GM20000 (cell line): ENCODE measurements at regions not wholly inside any gene's neighbourhood (a gene's known extent, or its start where the extent isn't known, plus 50 kb on each side); places are given as distances from the start of the nearest gene placed in this dataset.

Source experiments
- DNase-seq: peaks from one replicate; pipeline ENCODE4 v3.0.0; 2012; ENCODE audit warnings: low spot score
- TF ChIP-seq, protein P1 (sequence below): IDR thresholded peaks from 2 replicates; pipeline ENCODE4 v1.5.1; 2012; ENCODE audit warnings: mild to moderate bottlenecking, control low read depth; ENCODE audit errors: extremely low read depth, missing control alignments

DNA sequence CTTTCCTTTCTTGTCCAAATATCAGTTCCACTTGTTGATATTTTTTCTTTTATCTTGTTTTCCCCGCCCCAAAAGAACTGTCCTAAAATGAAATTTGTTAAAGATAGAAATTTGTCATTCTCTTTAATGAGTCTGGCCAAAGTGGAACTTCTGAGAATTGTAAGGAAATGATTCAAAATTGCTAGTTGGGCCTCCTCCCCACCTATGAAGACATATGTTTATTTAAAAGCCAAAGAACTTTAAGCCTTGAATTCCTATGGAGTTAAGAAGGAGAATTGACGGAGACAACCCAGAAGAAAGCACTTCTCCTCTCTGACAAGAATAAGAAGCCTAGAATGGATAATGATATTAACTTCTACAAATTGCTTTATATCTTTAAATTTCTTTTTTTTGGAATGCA is 59.1 kb upstream of the ALDH1A1 start:
- DNase-seq, result no peak
- TF ChIP-seq, protein P1, sequence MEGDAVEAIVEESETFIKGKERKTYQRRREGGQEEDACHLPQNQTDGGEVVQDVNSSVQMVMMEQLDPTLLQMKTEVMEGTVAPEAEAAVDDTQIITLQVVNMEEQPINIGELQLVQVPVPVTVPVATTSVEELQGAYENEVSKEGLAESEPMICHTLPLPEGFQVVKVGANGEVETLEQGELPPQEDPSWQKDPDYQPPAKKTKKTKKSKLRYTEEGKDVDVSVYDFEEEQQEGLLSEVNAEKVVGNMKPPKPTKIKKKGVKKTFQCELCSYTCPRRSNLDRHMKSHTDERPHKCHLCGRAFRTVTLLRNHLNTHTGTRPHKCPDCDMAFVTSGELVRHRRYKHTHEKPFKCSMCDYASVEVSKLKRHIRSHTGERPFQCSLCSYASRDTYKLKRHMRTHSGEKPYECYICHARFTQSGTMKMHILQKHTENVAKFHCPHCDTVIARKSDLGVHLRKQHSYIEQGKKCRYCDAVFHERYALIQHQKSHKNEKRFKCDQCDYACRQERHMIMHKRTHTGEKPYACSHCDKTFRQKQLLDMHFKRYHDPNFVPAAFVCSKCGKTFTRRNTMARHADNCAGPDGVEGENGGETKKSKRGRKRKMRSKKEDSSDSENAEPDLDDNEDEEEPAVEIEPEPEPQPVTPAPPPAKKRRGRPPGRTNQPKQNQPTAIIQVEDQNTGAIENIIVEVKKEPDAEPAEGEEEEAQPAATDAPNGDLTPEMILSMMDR, result no peak

DNA sequence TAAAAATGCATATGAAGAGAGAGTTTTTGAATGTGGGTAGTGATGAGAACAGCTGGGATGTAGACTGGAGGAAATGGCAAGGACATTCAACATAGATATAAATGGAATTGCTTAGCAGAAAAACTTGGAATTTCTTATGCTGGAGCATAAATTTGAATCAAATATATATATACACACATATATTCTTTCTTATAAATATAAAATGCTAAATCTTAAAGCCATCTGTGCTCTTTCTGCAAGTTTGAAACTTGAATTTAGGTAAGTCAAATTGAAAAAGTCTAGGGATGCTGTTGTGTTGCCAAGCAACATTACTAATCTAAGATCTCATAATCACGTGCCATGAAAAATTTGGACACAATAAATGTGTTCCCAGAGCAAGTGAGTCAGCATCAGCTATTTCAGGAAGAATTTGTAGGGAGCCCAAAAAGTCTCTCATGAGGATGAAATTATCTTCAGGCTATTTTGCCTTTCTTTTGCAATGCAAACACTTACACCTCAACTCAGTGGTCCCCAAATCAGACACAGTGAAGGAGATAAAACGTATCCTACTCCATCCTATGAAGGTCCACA is 58.4 kb upstream of the ALDH1A1 start:
- DNase-seq, result no peak
- TF ChIP-seq, protein P1, result no peak

DNA sequence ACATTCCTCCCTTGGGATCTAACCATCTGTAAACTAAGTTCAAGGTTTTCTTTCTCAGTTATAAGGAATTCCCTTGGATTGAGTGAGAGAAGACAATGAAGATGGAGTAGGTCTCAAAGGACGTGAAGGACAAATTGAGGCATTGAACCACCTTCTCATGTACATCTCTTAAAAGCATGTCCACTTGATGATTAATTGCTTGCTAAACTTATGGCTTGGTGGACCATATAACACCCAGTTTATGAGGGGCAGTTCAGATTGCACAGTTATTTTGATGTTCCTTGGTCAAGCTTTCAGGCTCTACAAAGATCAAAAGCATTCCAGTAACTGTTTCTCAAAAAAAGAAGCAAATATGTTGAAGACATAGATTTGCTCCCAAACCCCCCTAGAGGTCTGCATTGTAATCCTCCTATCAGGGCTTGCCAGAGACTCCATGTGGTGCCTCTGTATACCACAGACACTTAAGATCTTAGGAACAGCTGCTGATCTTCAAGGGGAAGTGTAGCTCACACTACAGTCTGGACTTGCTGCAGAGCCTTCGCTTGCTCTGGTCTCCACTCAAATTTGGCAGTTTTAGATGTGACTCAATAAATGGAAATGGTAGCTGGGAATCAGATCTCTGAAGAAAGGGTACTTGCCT is 56.9 kb upstream of the ALDH1A1 start:
- TF ChIP-seq, protein P1, result no peak
- DNase-seq, result no peak

DNA sequence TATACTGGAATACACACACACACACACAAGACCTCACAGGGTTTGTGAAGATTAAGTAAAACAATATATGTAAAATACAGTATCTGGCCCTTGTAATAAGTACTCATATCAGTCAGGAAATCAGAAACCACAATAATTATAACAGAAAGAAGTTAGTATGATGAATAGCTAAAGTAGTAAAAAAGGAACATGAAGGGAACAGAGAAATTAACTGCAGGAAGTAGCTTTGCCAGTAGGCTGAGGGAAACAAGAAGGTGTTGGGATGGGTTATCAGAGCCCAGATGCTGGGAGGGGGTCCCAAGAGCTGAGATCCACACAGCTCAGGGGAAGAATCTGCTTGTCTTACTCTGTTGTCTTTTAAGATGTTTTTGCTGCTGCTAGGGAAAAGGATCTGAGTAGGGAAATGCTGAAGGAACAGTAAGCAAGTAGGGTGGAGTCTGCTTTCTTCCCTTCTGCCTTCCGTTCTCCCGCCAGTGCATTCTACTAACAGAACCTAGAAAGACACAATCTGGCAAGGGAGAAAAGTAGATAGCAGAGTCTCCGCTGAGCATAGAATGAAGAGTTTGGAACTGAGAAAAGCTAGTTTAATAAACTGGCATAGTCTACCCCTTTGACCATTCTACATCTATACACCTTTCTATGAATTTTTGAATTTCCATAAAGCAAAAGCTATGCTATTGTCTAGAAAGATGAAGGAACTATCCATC is 55.3 kb upstream of the ALDH1A1 start:
- no peak for DNase-seq
- TF ChIP-seq, protein P1, result no peak

DNA sequence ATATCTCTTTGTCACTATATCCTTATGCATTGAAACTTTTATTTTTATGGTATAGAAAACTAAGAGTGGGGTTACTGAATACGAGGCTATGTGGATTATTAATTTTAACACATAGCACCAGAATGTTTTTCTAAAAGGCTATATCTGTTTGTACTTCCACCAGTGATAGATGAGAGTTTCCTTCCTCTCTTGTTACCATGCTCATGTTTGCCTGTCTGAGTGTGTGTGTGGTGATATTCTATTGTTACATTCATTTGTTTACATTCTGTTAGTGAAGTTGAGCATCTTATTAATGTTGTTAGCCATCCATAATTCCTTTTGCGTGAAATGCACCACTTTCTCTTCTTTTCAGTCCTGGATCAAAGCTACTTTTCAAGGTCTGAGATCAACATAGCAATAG is 54.1 kb upstream of the ALDH1A1 start:
- TF ChIP-seq, protein P1, result no peak
- no peak for DNase-seq
